ENCODE measurements at regions not wholly inside any gene's neighbourhood (a gene's known extent, or its start where the extent isn't known, plus 50 kb on each side); places are given as distances from the start of the nearest gene placed in this dataset.

GRCh38 chr12:92299744-92300143, 154.1 kb upstream of the BTG1 start:
- TF ChIP-seq CTCF (IDR thresholded peaks at IDR 0.05) (no peak), POLR2A (IDR thresholded peaks at IDR 0.05; ENCODE audit: low read depth) (no peak)
